ENCODE measurements at regions not wholly inside any gene's neighbourhood (a gene's known extent, or its start where the extent isn't known, plus 50 kb on each side); places are given as distances from the start of the nearest gene placed in this dataset.

GRCh38 chr7:41878309-41879295 is 175.7 kb upstream of the INHBA start:
- Histone ChIP-seq H3K27me3 (ENCODE audit: control insufficient read depth, insufficient read depth, low read length) (no peaks in the 10 kb centered on the region), H3K27ac (ENCODE audit: low read depth, low read length) (no peak overlapping the region), H3K9me3 (ENCODE audit: control insufficient read depth, insufficient read depth, low read length) (no peaks in the 10 kb centered on the region), H3K4me3 (ENCODE audit: low read depth, low read length) (no peak overlapping the region)
- CTCF ChIA-PET, result interaction anchor here (0.6 to 1.7 kb wide), 2 partner anchors 62 to 784 kb away, joined by 3 to 7 read pairs; no protein-coding TSS in a partner anchor
- POLR2A ChIA-PET, result no interaction called here
- no peak for DNase-seq (ENCODE audit: low read depth, low spot score)
- no peak for TF ChIP-seq CTCF (IDR thresholded peaks at IDR 0.05; ENCODE audit: low read depth, low read length)

- CTCF ChIA-PET, result no interaction called here
- POLR2A ChIA-PET, result no interaction called here
These were observed 174.2 kb upstream of the INHBA start for GRCh38 chr7:41877118-41877517.

GRCh38 chr7:41875513-41875912 is 172.6 kb upstream of the INHBA start:
- ChIA-PET CTCF (interaction anchor here (0.6 to 1.4 kb wide), 3 partner anchors 11 to 65 kb away, joined by 3 to 4 read pairs (median 4); no protein-coding TSS in a partner anchor), POLR2A (no interaction called here)
- no peaks in the 10 kb centered on the region for H3K9me3 ChIP-seq (ENCODE audit: control insufficient read depth, insufficient read depth, low read length)
- H3K27ac ChIP-seq (ENCODE audit: low read depth, low read length), result no peak overlapping the region
- no peak for TF ChIP-seq CTCF (IDR thresholded peaks at IDR 0.05; ENCODE audit: low read depth, low read length)
- no peaks in the 10 kb centered on the region for H3K27me3 ChIP-seq (ENCODE audit: control insufficient read depth, insufficient read depth, low read length)
- DNase-seq (ENCODE audit: low read depth, low spot score), result no peak
- H3K4me3 ChIP-seq (ENCODE audit: low read depth, low read length), result no peak overlapping the region

More at GRCh38 chr7:41877118-41877517, 174.2 kb upstream of the INHBA start:
- DNase-seq (ENCODE audit: low read depth, low spot score), result no peak
- no peak overlapping the region for H3K27ac ChIP-seq (ENCODE audit: low read depth, low read length)
- TF ChIP-seq CTCF (IDR thresholded peaks at IDR 0.05; ENCODE audit: low read depth, low read length), result no peak
- H3K9me3 ChIP-seq (ENCODE audit: control insufficient read depth, insufficient read depth, low read length), result no peaks in the 10 kb centered on the region
- no peak overlapping the region for H3K4me3 ChIP-seq (ENCODE audit: low read depth, low read length)
- H3K27me3 ChIP-seq (ENCODE audit: control insufficient read depth, insufficient read depth, low read length), result no peaks in the 10 kb centered on the region

GRCh38 chr7:41874201-41874785 is 171.4 kb upstream of the INHBA start:
- H3K27me3 ChIP-seq (ENCODE audit: control insufficient read depth, insufficient read depth, low read length), result no peaks in the 10 kb centered on the region
- ChIA-PET POLR2A (no interaction called here), CTCF (no interaction called here)
- no peaks in the 10 kb centered on the region for H3K9me3 ChIP-seq (ENCODE audit: control insufficient read depth, insufficient read depth, low read length)
- no peak for DNase-seq (ENCODE audit: low read depth, low spot score)
- no peak overlapping the region for H3K4me3 ChIP-seq (ENCODE audit: low read depth, low read length)
- no peak overlapping the region for H3K27ac ChIP-seq (ENCODE audit: low read depth, low read length)
- TF ChIP-seq CTCF (IDR thresholded peaks at IDR 0.05; ENCODE audit: low read depth, low read length), result no peak

- POLR2A ChIA-PET, result interaction anchor here (1.2 kb wide), 1 partner anchor 13 kb away, joined by 3 read pairs; no protein-coding TSS in a partner anchor
- Histone ChIP-seq H3K9me3 (ENCODE audit: control insufficient read depth, insufficient read depth, low read length) (no peaks in the 10 kb centered on the region), H3K27ac (ENCODE audit: low read depth, low read length) (no peak overlapping the region), H3K27me3 (ENCODE audit: control insufficient read depth, insufficient read depth, low read length) (no peaks in the 10 kb centered on the region), H3K4me3 (ENCODE audit: low read depth, low read length) (no peak overlapping the region)
- no peak for DNase-seq (ENCODE audit: low read depth, low spot score)
- TF ChIP-seq CTCF (IDR thresholded peaks at IDR 0.05; ENCODE audit: low read depth, low read length), result no peak
- CTCF ChIA-PET, result interaction anchor here (1.5 kb wide), 1 partner anchor 67 kb away, joined by 3 read pairs; no protein-coding TSS in a partner anchor
These were observed 170.9 kb upstream of the INHBA start for GRCh38 chr7:41873741-41874140.

All from AG04450 (cell line).